ENCODE measurements at regions not wholly inside any gene's neighbourhood (a gene's known extent, or its start where the extent isn't known, plus 50 kb on each side); places are given as distances from the start of the nearest gene placed in this dataset.

DNA sequence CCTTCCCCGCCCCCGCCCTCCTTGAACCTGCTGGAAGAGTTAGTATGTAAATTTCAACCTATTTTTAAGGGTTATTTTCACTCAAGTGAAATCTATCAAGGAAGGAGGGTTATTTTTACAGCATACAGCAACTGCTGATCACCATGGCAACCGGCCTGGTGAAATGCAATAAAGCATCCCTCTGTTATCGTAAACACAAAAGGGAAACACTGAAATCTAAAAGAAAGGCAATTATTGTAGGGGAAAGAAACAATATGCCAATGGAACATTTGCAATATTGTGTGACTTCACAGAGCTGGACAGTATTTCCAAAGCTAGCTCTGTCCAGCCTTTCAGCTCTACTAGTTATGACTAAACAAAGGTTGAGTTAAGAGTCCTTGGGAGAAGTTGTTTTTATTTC, 588.3 kb upstream of the PBX1 start:
- TF ChIP-seq, protein P1, sequence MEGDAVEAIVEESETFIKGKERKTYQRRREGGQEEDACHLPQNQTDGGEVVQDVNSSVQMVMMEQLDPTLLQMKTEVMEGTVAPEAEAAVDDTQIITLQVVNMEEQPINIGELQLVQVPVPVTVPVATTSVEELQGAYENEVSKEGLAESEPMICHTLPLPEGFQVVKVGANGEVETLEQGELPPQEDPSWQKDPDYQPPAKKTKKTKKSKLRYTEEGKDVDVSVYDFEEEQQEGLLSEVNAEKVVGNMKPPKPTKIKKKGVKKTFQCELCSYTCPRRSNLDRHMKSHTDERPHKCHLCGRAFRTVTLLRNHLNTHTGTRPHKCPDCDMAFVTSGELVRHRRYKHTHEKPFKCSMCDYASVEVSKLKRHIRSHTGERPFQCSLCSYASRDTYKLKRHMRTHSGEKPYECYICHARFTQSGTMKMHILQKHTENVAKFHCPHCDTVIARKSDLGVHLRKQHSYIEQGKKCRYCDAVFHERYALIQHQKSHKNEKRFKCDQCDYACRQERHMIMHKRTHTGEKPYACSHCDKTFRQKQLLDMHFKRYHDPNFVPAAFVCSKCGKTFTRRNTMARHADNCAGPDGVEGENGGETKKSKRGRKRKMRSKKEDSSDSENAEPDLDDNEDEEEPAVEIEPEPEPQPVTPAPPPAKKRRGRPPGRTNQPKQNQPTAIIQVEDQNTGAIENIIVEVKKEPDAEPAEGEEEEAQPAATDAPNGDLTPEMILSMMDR (conservative IDR thresholded peaks at IDR 0.05), result no peak
- TF ChIP-seq ZFX (IDR thresholded peaks at IDR 0.05), result no peak
